Calu3 (cell line): ENCODE measurements at regions not wholly inside any gene's neighbourhood (a gene's known extent, or its start where the extent isn't known, plus 50 kb on each side); places are given as distances from the start of the nearest gene placed in this dataset.

Source experiments
- BruUV-seq: library from RNA; stranded (reverse); fragments of 400-500 nt; replicated peaks from 2 replicates; lab custom pipeline; 2021; lab: Mats Ljungman, UMichigan
- CTCF ChIA-PET: fragments of 300-600 bp; sonication (Branson Sonifier 250); formaldehyde crosslinking; loops from one replicate; lab custom pipeline; 2022; ENCODE audit warnings: antibody characterized with exemption; lab: Charles Lee
- DNase-seq: peaks from one replicate; pipeline ENCODE4 v3.0.0; 2022
- H3K27ac Mint-ChIP-seq: one replicate; pipeline ENCODE4 v1.8.0; 2022; ENCODE audit warnings: mixed read lengths; ENCODE audit not compliant: unreplicated experiment
- H3K27me3 Mint-ChIP-seq: one replicate; pipeline ENCODE4 v1.8.0; 2022; ENCODE audit warnings: mixed read lengths; ENCODE audit not compliant: unreplicated experiment
- H3K36me3 Mint-ChIP-seq: one replicate; pipeline ENCODE4 v1.8.0; 2022; ENCODE audit warnings: mild to moderate bottlenecking, moderate library complexity, mixed read lengths; ENCODE audit not compliant: insufficient read depth, unreplicated experiment
- H3K4me1 Mint-ChIP-seq: one replicate; pipeline ENCODE4 v1.8.0; 2022; ENCODE audit warnings: mild to moderate bottlenecking, low read depth, mixed read lengths; ENCODE audit not compliant: unreplicated experiment
- H3K4me3 Mint-ChIP-seq: one replicate; pipeline ENCODE4 v1.8.0; 2022; ENCODE audit warnings: mild to moderate bottlenecking, low read depth, moderate library complexity, mixed read lengths; ENCODE audit not compliant: unreplicated experiment
- H3K9me3 Mint-ChIP-seq: one replicate; pipeline ENCODE4 v1.8.0; 2022; ENCODE audit warnings: low read depth, mixed read lengths; ENCODE audit not compliant: unreplicated experiment
- intact Hi-C: fragments of 100-400 bp; cut with micrococcal nuclease; formaldehyde crosslinking; loops from one replicate; pipeline ENCODE4 v1.10.0; 2022; ENCODE audit not compliant: unreplicated experiment
- TF ChIP-seq, protein P1 (sequence below): fragments of 200-600 bp; IDR thresholded peaks from one replicate; pipeline ENCODE4 v1.8.0; 2022; ENCODE audit warnings: antibody characterized with exemption; ENCODE audit not compliant: unreplicated experiment

DNA sequence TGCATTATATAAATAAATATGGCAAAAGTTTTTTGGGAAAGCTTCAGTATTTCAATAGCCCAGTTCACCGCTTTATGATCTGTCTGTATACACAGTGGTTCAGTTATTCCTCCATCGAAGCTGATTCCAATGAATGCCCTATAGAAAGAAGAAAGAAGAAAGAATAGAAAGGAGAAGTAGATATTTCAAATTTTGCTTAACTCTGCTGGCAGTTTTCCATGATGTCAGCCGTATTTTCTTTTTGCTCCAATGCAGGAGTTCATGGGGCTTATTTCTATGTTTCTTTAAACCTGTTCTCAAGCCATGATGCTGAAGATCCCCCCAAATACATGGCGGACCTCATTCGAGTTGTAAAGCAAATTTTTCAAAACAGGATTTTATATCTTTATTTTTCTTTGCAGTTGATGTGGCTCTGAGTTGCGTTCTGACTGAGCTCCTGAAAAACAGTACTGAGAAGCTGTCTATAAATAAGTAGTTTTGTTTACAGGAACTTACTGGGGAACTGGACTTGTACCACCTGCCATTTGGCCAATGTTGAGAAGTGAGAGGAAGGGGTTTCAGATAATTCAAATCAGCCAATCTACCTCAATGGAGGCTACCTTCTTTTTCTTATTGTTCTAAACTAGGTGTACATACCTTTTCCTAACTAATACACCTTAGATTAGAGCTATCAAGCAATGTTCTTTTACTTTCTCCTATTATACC lies 418.5 kb upstream of the MEF2C start:
- H3K9me3 Mint-ChIP-seq, result no peaks in the 10 kb centered on the region
- H3K36me3 Mint-ChIP-seq, result no peaks in the 10 kb centered on the region
- no peak for DNase-seq
- CTCF ChIA-PET, result interaction anchor here (0.5 kb wide), 1 partner anchor 247 kb away, joined by 7 read pairs; no protein-coding TSS in a partner anchor
- no peaks in the 10 kb centered on the region for H3K4me1 Mint-ChIP-seq
- H3K4me3 Mint-ChIP-seq, result no peak overlapping the region
- TF ChIP-seq, protein P1, sequence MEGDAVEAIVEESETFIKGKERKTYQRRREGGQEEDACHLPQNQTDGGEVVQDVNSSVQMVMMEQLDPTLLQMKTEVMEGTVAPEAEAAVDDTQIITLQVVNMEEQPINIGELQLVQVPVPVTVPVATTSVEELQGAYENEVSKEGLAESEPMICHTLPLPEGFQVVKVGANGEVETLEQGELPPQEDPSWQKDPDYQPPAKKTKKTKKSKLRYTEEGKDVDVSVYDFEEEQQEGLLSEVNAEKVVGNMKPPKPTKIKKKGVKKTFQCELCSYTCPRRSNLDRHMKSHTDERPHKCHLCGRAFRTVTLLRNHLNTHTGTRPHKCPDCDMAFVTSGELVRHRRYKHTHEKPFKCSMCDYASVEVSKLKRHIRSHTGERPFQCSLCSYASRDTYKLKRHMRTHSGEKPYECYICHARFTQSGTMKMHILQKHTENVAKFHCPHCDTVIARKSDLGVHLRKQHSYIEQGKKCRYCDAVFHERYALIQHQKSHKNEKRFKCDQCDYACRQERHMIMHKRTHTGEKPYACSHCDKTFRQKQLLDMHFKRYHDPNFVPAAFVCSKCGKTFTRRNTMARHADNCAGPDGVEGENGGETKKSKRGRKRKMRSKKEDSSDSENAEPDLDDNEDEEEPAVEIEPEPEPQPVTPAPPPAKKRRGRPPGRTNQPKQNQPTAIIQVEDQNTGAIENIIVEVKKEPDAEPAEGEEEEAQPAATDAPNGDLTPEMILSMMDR, result no peak
- no TSS peak for BruUV-seq
- H3K27me3 Mint-ChIP-seq, result no peaks in the 10 kb centered on the region
- intact Hi-C loops, result no loop called here
- H3K27ac Mint-ChIP-seq, result no peak overlapping the region

DNA sequence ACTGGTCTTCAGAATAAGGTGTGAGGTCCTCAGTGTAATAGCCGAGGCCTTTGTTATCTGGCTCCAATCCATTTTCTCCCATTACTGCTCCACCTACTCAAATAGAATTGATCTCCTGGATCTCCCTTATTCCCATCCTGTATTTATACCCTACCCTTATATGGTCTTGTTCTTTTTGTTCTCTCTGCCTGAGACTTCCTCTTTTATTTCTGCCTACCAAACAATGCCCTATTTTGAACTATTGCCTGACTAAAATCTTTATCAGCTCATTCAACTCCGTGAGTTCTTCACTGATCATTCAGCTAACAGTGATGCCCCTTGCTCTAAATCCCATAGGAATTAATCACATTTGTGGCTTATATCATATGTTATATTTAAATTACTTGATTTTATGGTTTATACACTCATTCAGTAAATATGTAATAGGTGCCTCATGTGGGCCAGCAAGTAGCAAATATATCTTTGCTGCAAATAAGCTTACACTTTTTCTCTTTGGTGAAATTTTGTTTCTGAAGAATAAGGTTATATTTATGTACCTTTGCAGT lies 417.5 kb upstream of the MEF2C start:
- Mint-ChIP-seq H3K36me3 (no peaks in the 10 kb centered on the region), H3K27me3 (no peaks in the 10 kb centered on the region), H3K9me3 (no peaks in the 10 kb centered on the region), H3K4me1 (no peaks in the 10 kb centered on the region), H3K4me3 (no peak overlapping the region), H3K27ac (no peak overlapping the region)
- TF ChIP-seq, protein P1, result no peak
- CTCF ChIA-PET, result no interaction called here
- intact Hi-C loops, result no loop called here
- no TSS peak for BruUV-seq
- DNase-seq, result no peak

DNA sequence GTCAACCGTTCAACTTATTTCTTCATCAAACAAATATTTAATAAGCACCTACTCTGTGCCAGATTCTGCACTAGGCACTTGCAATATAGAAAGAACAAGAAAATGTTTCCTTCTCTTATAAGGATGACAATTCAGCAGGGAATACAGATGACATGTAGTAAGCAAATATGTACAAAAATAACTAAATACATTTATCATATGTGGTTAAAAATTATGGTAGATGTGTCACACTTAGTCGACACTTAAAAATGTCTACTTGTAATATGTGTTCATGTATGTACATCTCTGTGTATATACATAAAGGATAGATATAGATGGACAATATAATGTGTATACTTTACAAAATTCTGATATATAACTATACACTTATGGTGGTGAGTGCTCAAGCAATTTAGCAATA lies 417.0 kb upstream of the MEF2C start:
- Mint-ChIP-seq H3K9me3 (no peaks in the 10 kb centered on the region), H3K4me3 (no peak overlapping the region), H3K27ac (no peak overlapping the region), H3K36me3 (no peaks in the 10 kb centered on the region), H3K27me3 (no peaks in the 10 kb centered on the region), H3K4me1 (no peaks in the 10 kb centered on the region)
- TF ChIP-seq, protein P1, result no peak
- CTCF ChIA-PET, result no interaction called here
- DNase-seq, result no peak
- no TSS peak for BruUV-seq
- intact Hi-C loops, result no loop called here

DNA sequence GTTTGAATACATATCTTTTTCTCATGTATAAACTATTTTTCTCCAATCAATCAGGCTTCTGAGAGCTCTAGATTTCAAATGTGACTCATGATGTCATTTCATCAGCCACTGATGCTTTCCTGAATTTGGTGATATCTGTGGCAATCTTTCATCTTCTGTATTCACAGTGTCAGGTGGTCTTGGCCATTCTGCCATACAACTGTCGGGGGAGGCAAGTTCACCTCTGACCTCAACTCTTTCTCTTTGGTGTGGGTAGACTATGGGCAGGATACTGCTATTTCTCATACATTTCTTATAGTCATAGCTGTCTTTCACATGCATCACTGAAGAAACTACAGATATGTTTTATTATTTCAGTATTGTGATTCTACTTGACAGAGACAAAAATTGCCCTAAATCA lies 414.1 kb upstream of the MEF2C start:
- Mint-ChIP-seq H3K4me3 (no peak overlapping the region), H3K4me1 (no peaks in the 10 kb centered on the region), H3K27me3 (no peaks in the 10 kb centered on the region), H3K9me3 (no peaks in the 10 kb centered on the region), H3K36me3 (no peaks in the 10 kb centered on the region), H3K27ac (no peak overlapping the region)
- intact Hi-C loops, result no loop called here
- no peak for DNase-seq
- TF ChIP-seq, protein P1, result no peak
- CTCF ChIA-PET, result no interaction called here
- BruUV-seq, result no TSS peak
